ENCODE measurements at regions not wholly inside any gene's neighbourhood (a gene's known extent, or its start where the extent isn't known, plus 50 kb on each side); places are given as distances from the start of the nearest gene placed in this dataset.

DNA sequence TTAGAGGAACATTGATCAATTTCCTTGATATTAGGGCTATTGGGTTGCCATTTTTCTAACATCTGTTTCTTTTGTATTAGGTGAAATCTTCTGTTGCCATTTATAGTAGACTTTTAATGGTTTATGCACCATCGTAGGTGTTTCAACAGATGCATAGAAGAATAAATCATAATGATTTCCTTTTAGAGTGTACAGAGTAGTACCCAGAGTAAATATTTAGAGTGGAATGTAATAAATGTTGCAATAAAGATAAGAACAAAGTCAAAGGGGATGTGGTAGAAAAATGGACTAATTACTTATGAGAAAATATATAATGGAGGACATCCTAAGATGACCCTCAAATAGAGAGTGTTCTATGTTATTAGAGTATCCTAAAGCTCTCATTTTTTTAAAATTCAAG lies 643.0 kb upstream of the CITED2 start:
- no peaks in the 10 kb centered on the region for H3K27me3 ChIP-seq (ENCODE audit: insufficient read depth, insufficient read length)
- no peak overlapping the region for H3K9ac ChIP-seq (ENCODE audit: insufficient read length, low read depth)
- TF ChIP-seq SUZ12 (IDR thresholded peaks at IDR 0.05; ENCODE audit: extremely low read depth, insufficient read depth, insufficient read length) (no peak), ZNF274 (IDR thresholded peaks at IDR 0.05; ENCODE audit: low read depth, low read length) (no peak), YY1 (IDR thresholded peaks at IDR 0.05; ENCODE audit: insufficient read depth, insufficient read length) (no peak)
- no peak overlapping the region for H3K4me3 ChIP-seq (ENCODE audit: insufficient read length, low read depth)
- DNase-seq (ENCODE audit: low read depth, low spot score): no peak
- no peaks in the 10 kb centered on the region for H3K36me3 ChIP-seq (ENCODE audit: insufficient read depth, insufficient read length, low read length)
- H3K9me3 ChIP-seq (ENCODE audit: insufficient read depth, low read length): peaks cover 23% of the 10 kb centered on the region; the same call in 1 of the 2 replicates
- no peaks in the 10 kb centered on the region for H3K4me1 ChIP-seq (ENCODE audit: insufficient read depth, insufficient read length)

DNA sequence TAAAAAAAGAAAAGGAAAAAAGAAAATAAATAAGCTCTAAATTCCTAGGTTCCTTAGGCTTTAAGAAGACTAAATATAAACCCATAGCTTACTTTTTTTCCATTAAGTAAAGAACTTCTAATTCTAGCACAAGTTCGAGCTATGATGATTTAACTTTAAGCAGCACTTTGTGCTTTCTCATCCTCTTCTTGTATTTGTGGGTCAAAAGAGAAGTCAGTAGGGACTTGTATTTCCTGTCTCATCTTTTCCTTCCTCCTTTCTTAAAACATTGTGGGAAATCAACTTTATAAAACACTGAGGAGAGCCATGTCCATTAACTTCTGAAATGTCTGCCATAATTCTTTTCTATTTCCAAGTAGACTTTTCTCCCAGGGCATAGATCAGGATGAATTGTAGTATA lies 637.7 kb upstream of the CITED2 start:
- H3K4me1 ChIP-seq (ENCODE audit: insufficient read depth, insufficient read length): no peaks in the 10 kb centered on the region
- TF ChIP-seq YY1 (IDR thresholded peaks at IDR 0.05; ENCODE audit: insufficient read depth, insufficient read length): no peak
- TF ChIP-seq ZNF274 (IDR thresholded peaks at IDR 0.05; ENCODE audit: low read depth, low read length): no peak
- no peak for TF ChIP-seq SUZ12 (IDR thresholded peaks at IDR 0.05; ENCODE audit: extremely low read depth, insufficient read depth, insufficient read length)
- H3K36me3 ChIP-seq (ENCODE audit: insufficient read depth, insufficient read length, low read length): no peaks in the 10 kb centered on the region
- no peaks in the 10 kb centered on the region for H3K27me3 ChIP-seq (ENCODE audit: insufficient read depth, insufficient read length)
- no peak for DNase-seq (ENCODE audit: low read depth, low spot score)
- H3K9me3 ChIP-seq (ENCODE audit: insufficient read depth, low read length): peaks cover 3% of the 10 kb centered on the region; the same call in 1 of the 2 replicates
- H3K4me3 ChIP-seq (ENCODE audit: insufficient read length, low read depth): no peak overlapping the region
- H3K9ac ChIP-seq (ENCODE audit: insufficient read length, low read depth): no peak overlapping the region

GRCh38 chr6:140011537-140011936 lies 637.1 kb upstream of the CITED2 start:
- TF ChIP-seq SUZ12 (IDR thresholded peaks at IDR 0.05; ENCODE audit: extremely low read depth, insufficient read depth, insufficient read length) (no peak), ZNF274 (IDR thresholded peaks at IDR 0.05; ENCODE audit: low read depth, low read length) (no peak), YY1 (IDR thresholded peaks at IDR 0.05; ENCODE audit: insufficient read depth, insufficient read length) (no peak)
- Histone ChIP-seq H3K36me3 (ENCODE audit: insufficient read depth, insufficient read length, low read length) (no peaks in the 10 kb centered on the region), H3K27me3 (ENCODE audit: insufficient read depth, insufficient read length) (no peaks in the 10 kb centered on the region), H3K4me3 (ENCODE audit: insufficient read length, low read depth) (no peak overlapping the region), H3K9me3 (ENCODE audit: insufficient read depth, low read length) (peaks cover 3% of the 10 kb centered on the region; the same call in 1 of the 2 replicates), H3K4me1 (ENCODE audit: insufficient read depth, insufficient read length) (no peaks in the 10 kb centered on the region), H3K9ac (ENCODE audit: insufficient read length, low read depth) (no peak overlapping the region)
- no peak for DNase-seq (ENCODE audit: low read depth, low spot score)

DNA sequence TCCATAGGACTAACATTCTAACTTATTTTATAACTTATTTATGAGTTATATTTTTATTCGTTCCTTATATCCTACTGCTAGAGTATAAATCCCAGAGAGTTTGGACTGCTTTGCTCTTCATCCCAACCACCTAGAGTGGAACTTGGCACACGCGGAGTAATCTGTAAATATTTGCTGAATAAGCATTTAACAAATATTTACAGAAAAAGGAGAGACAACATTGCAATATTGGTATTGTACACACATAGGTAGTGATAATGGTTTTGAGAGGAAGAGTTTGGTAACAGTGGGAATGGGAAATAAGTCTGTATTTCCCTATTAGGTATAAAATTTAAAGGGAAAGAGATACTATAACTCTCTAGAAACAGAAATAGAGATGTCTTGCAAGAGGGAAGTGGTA lies 634.8 kb upstream of the CITED2 start:
- no peaks in the 10 kb centered on the region for H3K4me1 ChIP-seq (ENCODE audit: insufficient read depth, insufficient read length)
- no peak overlapping the region for H3K4me3 ChIP-seq (ENCODE audit: insufficient read length, low read depth)
- H3K9me3 ChIP-seq (ENCODE audit: insufficient read depth, low read length): peaks cover 3% of the 10 kb centered on the region; the same call in 1 of the 2 replicates
- no peaks in the 10 kb centered on the region for H3K36me3 ChIP-seq (ENCODE audit: insufficient read depth, insufficient read length, low read length)
- H3K9ac ChIP-seq (ENCODE audit: insufficient read length, low read depth): no peak overlapping the region
- TF ChIP-seq YY1 (IDR thresholded peaks at IDR 0.05; ENCODE audit: insufficient read depth, insufficient read length) (no peak), ZNF274 (IDR thresholded peaks at IDR 0.05; ENCODE audit: low read depth, low read length) (no peak), SUZ12 (IDR thresholded peaks at IDR 0.05; ENCODE audit: extremely low read depth, insufficient read depth, insufficient read length) (no peak)
- no peak for DNase-seq (ENCODE audit: low read depth, low spot score)
- no peaks in the 10 kb centered on the region for H3K27me3 ChIP-seq (ENCODE audit: insufficient read depth, insufficient read length)

GRCh38 chr6:140007525-140007924 lies 633.1 kb upstream of the CITED2 start:
- no peak for TF ChIP-seq YY1 (IDR thresholded peaks at IDR 0.05; ENCODE audit: insufficient read depth, insufficient read length)
- TF ChIP-seq SUZ12 (IDR thresholded peaks at IDR 0.05; ENCODE audit: extremely low read depth, insufficient read depth, insufficient read length): no peak
- no peak for TF ChIP-seq ZNF274 (IDR thresholded peaks at IDR 0.05; ENCODE audit: low read depth, low read length)
- Histone ChIP-seq H3K27me3 (ENCODE audit: insufficient read depth, insufficient read length) (no peaks in the 10 kb centered on the region), H3K9ac (ENCODE audit: insufficient read length, low read depth) (no peak overlapping the region), H3K4me1 (ENCODE audit: insufficient read depth, insufficient read length) (no peaks in the 10 kb centered on the region), H3K4me3 (ENCODE audit: insufficient read length, low read depth) (no peak overlapping the region), H3K36me3 (ENCODE audit: insufficient read depth, insufficient read length, low read length) (no peaks in the 10 kb centered on the region), H3K9me3 (ENCODE audit: insufficient read depth, low read length) (peaks cover 3% of the 10 kb centered on the region; the same call in 1 of the 2 replicates)
- no peak for DNase-seq (ENCODE audit: low read depth, low spot score)

DNA sequence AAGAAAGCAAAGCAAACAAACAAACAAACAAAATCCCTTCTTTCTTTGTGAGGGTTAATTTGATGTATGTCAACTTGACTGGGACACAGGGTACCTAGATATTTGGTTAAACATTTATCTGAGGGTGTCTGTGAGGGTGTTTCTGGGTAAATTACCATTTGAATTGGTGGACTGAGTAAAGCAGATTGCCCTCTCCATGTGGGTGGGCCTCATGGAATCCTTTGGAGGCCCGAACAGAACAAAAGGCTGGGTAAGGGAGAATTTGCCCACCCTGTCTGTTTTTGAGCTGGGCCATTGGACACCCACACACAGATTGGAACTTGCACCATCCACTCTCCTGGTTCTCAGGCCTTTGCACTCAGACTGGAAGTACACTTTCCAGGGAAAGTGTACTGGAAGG lies 628.8 kb upstream of the CITED2 start:
- peak; percentile 38 for DNase-seq (ENCODE audit: low read depth, low spot score)
- TF ChIP-seq ZNF274 (IDR thresholded peaks at IDR 0.05; ENCODE audit: low read depth, low read length) (no peak), YY1 (IDR thresholded peaks at IDR 0.05; ENCODE audit: insufficient read depth, insufficient read length) (no peak), SUZ12 (IDR thresholded peaks at IDR 0.05; ENCODE audit: extremely low read depth, insufficient read depth, insufficient read length) (no peak)
- no peaks in the 10 kb centered on the region for H3K36me3 ChIP-seq (ENCODE audit: insufficient read depth, insufficient read length, low read length)
- H3K9ac ChIP-seq (ENCODE audit: insufficient read length, low read depth): no peak overlapping the region
- H3K4me3 ChIP-seq (ENCODE audit: insufficient read length, low read depth): no peak overlapping the region
- H3K4me1 ChIP-seq (ENCODE audit: insufficient read depth, insufficient read length): no peaks in the 10 kb centered on the region
- H3K27me3 ChIP-seq (ENCODE audit: insufficient read depth, insufficient read length): no peaks in the 10 kb centered on the region
- peaks cover 7% of the 10 kb centered on the region; the same call in 1 of the 2 replicates for H3K9me3 ChIP-seq (ENCODE audit: insufficient read depth, low read length)

DNA sequence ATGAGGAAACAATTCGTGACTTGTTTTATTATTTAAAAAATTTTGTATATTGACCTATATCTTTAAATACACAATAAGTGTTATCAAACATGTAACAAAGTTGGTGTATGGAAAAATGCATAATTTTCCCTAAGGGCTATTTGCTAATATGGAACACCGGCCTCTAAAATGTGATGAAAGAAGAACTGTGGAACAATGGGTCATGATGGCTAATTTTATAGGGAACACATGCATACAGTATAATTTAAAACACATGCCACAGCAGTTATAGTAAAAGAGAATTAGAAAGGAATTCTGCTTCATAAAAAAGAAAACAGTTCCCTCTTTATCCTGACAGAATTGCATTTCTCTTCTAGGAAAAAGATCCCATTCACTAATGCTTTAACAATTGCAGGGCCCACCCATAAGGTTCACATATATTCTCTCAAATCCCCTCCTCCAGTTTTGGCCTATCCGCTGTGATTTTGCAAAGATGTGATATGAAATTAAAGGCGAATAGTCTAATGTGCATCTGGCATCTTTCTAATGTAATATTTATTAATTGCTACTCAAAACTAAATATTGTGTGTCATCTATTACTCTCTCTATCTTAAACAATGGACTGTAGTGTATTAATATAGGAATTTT lies 628.1 kb upstream of the CITED2 start:
- Histone ChIP-seq H3K4me3 (ENCODE audit: insufficient read length, low read depth) (no peak overlapping the region), H3K27me3 (ENCODE audit: insufficient read depth, insufficient read length) (no peaks in the 10 kb centered on the region), H3K4me1 (ENCODE audit: insufficient read depth, insufficient read length) (no peaks in the 10 kb centered on the region), H3K36me3 (ENCODE audit: insufficient read depth, insufficient read length, low read length) (no peaks in the 10 kb centered on the region), H3K9me3 (ENCODE audit: insufficient read depth, low read length) (peaks cover 6% of the 10 kb centered on the region; the same call in 1 of the 2 replicates), H3K9ac (ENCODE audit: insufficient read length, low read depth) (no peak overlapping the region)
- TF ChIP-seq YY1 (IDR thresholded peaks at IDR 0.05; ENCODE audit: insufficient read depth, insufficient read length) (no peak), SUZ12 (IDR thresholded peaks at IDR 0.05; ENCODE audit: extremely low read depth, insufficient read depth, insufficient read length) (no peak)
- no peak for DNase-seq (ENCODE audit: low read depth, low spot score)
